ENCODE measurements at regions not wholly inside any gene's neighbourhood (a gene's known extent, or its start where the extent isn't known, plus 50 kb on each side); places are given as distances from the start of the nearest gene placed in this dataset.

DNA sequence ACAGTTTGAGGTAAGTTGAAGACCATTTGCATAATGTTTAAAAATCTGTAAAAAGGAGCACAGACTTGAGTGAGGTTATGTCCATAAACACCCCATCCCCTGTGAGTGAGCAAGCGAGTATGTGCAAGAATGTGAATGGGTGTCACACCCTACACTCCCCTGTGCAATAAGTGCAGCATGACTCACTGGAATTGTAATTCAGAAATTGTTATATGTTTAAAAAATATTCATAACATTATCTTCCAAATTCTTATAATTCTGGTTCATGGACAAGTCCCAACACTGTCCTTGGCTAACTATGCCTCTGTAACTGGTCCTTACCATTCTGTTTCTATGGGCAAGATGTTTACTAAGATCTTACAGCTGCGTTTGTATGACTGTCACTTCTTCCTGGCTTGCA lies 207.8 kb upstream of the FAR2 start:
- DNase-seq = no peak

DNA sequence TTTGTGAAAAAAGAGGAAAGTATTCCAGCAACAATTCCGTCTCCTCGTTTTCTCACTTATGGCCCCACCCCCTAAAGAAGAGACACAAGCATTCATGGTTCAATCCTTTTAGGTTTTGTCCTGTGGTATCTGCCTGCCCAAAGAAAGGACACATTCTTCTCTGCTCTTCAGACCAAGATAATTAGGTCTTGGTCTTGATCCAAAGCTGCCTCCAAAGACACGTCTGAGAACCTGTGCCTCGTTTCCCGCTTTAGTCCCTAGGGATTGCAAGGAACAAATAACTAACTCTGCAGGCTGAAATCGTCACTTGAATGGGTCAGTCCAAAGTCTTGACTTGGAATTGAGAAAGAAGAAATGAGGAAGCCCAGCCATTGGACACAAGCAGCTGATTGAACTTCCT lies 202.7 kb upstream of the FAR2 start:
- no peak for DNase-seq

DNA sequence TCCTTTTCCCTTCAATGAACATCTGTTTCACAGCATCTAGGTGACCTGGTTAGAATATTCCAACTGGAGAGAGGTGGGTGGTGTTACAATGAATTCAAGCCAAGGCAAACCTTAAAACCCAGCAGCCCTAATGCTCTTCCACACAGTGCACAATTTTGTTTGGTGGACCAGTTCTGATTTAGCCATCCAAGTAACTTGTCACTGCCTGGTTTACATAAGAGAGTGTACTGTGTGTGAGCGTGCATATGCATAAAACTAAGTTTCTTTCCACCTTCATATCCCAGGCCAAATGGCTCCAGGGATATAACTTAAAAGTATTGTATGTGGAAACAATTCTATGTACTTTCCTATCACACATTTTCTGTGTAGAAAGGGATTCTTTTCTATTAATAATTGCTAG lies 200.4 kb upstream of the FAR2 start:
- DNase-seq = no peak

DNA sequence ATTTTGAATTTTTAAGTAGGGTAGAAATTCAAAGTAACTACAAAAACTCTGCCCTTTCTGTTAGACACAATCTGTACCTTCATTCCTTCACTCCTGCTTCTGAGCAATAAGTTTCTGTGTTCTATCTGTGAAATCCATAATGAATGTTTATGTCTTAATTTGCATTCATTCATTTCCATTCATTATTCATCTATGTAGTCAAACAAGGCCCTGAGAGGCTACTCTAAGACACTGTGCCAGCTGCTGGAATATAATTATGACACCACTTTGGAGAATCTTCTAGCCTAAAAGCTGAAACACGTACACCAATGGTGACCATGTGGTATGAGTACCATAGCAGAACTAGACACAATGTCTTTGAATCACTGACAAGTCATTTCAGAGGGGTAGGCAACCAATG lies 199.9 kb upstream of the FAR2 start:
- peak in 1 of 2 experiments; percentile 7 for DNase-seq

GRCh38 chr12:28950049-28950448 lies 199.0 kb upstream of the FAR2 start:
- no peak for DNase-seq

DNA sequence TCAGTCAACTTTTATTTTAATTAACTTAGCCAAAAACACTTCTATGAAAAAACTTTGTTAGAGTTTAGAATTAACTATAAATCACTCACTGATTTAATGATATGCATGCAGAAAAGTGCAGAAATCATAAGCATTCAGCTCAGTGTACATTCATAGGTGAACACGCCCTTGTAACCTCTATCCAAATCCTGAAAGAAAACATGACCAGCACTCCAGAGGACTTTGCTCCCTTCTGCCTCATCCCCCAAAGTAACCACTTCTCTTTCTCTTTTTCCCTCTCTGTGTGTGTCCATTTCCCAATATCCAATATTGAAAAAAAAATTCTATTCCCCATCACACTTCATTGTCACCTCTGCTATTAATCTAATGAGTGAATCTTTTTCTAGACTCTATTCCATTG lies 197.1 kb upstream of the FAR2 start:
- DNase-seq = no peak

DNA sequence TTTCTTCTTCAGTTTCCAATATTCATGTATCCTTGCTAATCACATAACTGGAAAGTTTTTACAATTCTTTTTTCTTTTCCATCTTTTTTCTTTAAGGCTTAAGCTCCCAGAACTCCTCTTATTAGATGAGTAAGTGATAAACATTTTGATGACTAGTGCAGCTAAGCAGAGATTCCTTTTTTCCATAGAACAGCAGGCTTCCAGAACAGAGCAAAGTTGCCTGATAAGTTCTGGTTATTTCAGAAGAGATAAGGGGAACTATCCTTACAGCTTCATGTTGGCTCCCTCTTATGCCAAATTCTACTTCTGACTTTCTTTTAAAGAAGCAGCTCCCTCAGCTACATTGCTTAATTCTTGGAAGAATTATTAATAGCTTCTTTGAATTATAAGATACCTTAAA lies 194.7 kb upstream of the FAR2 start:
- DNase-seq = no peak

GRCh38 chr12:28955491-28955890 lies 193.6 kb upstream of the FAR2 start:
- no peak for DNase-seq

DNA sequence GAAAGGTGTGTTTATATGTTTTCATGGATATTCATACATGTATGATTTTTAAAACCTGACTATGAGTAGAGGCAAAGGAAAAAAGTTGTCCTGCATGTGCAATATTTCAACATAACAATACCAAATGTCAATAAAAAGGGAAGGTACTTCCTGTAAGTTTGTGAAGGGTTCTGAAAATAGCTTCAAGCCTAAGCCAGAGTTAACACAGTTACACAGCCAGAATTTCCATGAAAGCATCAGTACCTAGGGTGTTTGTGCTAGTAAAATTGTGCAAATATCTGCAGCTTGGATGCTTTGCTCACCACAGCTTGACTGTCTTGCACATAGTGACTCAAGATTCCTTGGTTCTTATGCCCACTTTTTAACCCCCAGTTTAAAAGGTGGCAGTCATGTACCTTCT lies 193.1 kb upstream of the FAR2 start:
- DNase-seq = no peak

GRCh38 chr12:28958553-28959195 lies 190.4 kb upstream of the FAR2 start:
- DNase-seq = no peak

GRCh38 chr12:28961948-28962384 lies 187.1 kb upstream of the FAR2 start:
- no peak for DNase-seq

- DNase-seq = peak in 1 of 2 experiments; percentile 8
Measured at GRCh38 chr12:28963554-28963953, 185.5 kb upstream of the FAR2 start.

- DNase-seq = no peak
Measured at GRCh38 chr12:28966046-28966780, 182.9 kb upstream of the FAR2 start.

GRCh38 chr12:28967426-28967825 lies 181.7 kb upstream of the FAR2 start:
- no peak for DNase-seq

DNA sequence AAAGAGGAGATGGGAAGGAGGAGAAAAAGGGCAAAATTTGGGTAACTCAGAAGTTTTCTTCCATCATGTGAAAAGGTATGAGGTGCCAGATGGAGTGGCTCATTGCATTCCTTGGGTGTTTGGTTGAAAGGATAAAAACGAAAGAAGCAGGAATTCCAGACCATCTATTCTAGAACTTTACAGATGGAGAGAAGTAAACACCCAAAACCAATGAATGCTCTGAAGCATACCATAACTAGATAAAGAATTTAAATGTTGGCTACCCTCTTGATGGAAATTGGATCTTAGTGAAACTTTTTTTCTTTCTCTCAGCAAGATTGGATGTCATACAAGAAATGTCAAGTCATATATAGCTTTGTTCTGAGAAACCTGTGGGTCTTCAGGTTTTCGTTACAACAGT lies 175.6 kb upstream of the FAR2 start:
- no peak for DNase-seq

DNA sequence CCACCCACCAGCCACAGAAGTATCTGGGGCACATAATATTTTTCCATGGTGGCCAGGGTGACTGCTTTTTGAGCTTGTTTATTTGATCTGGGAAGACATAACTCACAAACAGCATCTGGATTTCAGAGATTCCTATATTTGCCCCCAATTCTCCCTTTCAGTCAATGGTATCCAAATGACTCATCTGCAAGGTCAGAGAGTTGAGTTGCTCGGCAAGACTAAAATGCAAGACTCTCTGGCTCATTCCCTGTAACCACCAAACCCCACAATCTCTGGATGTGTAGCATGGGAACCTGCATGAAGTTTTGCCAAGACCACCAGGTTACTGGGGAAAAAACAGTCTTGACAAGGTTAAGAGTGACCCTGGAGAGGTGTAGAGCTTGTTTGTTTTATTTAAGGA lies 174.9 kb upstream of the FAR2 start:
- DNase-seq = no peak

DNA sequence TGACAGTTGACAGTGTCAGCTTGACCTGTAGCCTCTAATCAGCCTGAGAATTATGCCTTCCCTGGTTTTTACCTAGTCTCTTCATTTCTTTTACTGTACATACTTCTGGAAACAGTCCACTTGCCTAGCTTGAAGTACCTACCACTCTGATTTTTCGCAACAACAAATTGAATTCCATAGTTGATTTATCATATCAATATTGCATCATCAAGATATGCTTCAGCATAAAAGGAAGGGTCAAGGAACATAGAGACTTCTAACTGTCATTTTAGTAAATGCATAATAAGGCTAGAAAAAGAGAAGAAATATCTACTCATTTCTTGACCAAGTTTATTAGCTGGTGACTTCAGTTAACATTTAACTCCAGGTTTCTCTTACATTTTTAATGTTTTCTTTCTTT lies 174.2 kb upstream of the FAR2 start:
- no peak for DNase-seq

- DNase-seq = no peak
Measured at GRCh38 chr12:28975564-28976340, 173.3 kb upstream of the FAR2 start.

DNA sequence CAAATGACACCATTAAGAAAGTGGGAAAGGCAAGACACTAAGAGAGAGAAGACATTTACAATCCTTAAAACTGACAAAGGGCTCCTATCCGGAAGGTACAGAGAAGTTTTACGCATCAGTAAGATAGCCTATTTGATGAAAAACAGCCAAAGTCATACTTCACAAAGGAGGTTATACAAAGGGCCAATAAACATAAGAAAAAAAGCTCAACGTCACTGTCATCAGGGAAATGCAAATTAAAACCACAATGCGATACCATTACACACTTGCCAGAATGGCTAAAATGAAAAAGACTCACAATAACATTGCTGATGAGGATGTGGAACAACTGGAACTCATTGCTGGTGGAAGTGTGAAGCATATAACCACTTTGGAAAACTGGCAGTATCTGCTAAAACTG lies 168.6 kb upstream of the FAR2 start:
- no peak for DNase-seq

- DNase-seq = no peak
Measured at GRCh38 chr12:28987538-28988324, 161.3 kb upstream of the FAR2 start.

GRCh38 chr12:28988325-28988704 lies 160.8 kb upstream of the FAR2 start:
- DNase-seq = no peak

DNA sequence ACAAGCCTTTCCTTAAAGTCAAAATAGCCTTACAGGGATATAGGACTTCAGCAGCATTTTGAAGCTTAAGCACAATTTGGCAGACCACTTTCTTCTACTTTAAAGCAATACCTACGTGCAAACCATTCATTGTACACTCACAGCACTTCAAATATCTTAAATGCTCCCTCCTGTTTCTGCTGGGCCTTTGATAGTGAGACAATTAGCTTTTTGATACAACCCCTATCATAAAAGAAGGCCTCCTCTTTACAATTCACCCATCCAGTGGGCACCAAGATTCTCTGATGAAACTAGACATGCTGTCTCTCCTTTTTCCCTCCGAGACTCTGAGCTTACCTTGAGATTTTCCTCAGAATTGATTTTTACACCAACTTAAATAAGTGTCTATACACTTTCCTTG lies 157.5 kb upstream of the FAR2 start:
- no peak for DNase-seq

- no peak for DNase-seq
Measured at GRCh38 chr12:28993720-28994119, 155.4 kb upstream of the FAR2 start.

All from NCI-H526 (cell line).